ENCODE measurements at regions not wholly inside any gene's neighbourhood (a gene's known extent, or its start where the extent isn't known, plus 50 kb on each side); places are given as distances from the start of the nearest gene placed in this dataset.

GRCh38 chr12:93225094-93225493 is 152.6 kb upstream of the NUDT4 start:
- no peak overlapping the region for H2BK20ac ChIP-seq (ENCODE audit: low read depth, low read length)

More at GRCh38 chr12:93225094-93225493, 152.6 kb upstream of the NUDT4 start:
- H2BK5ac ChIP-seq (ENCODE audit: low read depth, low read length, poor library complexity, severe bottlenecking): no peak overlapping the region
- H4K8ac ChIP-seq (ENCODE audit: low read depth in 2 of 2, low read length in 2 of 2): no peak overlapping the region
- POLR2A ChIA-PET (ENCODE audit: unreplicated experiment): interaction anchor here (0.7 kb wide), 1 partner anchor 11 kb away, joined by 3 read pairs; no protein-coding TSS in a partner anchor
- no CpG with 5 or more reads among the region's 2 CpGs for WGBS, 2 experiments (ENCODE audit: extremely low coverage in 2 of 2, insufficient read length in 1 of 2)
- no peak overlapping the region for H3K4me2 ChIP-seq (ENCODE audit: low read depth, low read length)
- intact Hi-C loops (cut with micrococcal nuclease): no loop called here
- H3K9me3 ChIP-seq (ENCODE audit: control insufficient read depth, insufficient read depth, low read length): 0 out of 2 replicates have a peak, but pooled peaks cover 3% of the 10 kb centered on the region
- H3K9ac ChIP-seq (ENCODE audit: low read depth, low read length): no peak overlapping the region
- ATAC-seq (ENCODE audit: low read depth) (no peak), DNase-seq (no peak)
- H3K36me3 ChIP-seq (ENCODE audit: control insufficient read depth, insufficient read depth, low read length): no peaks in the 10 kb centered on the region
- H3K56ac ChIP-seq (ENCODE audit: extremely low read depth, insufficient read depth, low read length): no peak overlapping the region
- H2AK5ac ChIP-seq (ENCODE audit: low read depth, low read length): no peak overlapping the region
- H3K9me1 ChIP-seq (ENCODE audit: insufficient read depth, low read length): no peaks in the 10 kb centered on the region
- H3K23ac ChIP-seq (ENCODE audit: low read depth, low read length): no peak overlapping the region
- no TSS peak for BruUV-seq (replicated peaks)
- H4K91ac ChIP-seq (ENCODE audit: insufficient read depth, low read depth, low read length): no peak overlapping the region
- dilution Hi-C loops (cut with HindIII; ENCODE audit: low sequenced_read_pairs, unreplicated experiment): no loop called here
- H3K4me1 ChIP-seq (ENCODE audit: control insufficient read depth, insufficient read depth, low read length): peaks cover 3% of the 10 kb centered on the region; the same call in 1 of the 2 replicates
- H4K20me1 ChIP-seq (ENCODE audit: insufficient read depth, low read length): no peaks in the 10 kb centered on the region
- H4K5ac ChIP-seq (ENCODE audit: low read depth, low read length): no peak overlapping the region
- H2AK9ac ChIP-seq (replicated peaks; ENCODE audit: low read depth, low read length, poor library complexity): no peak overlapping the region
- CTCF ChIA-PET: interaction anchor here (1.5 to 1.8 kb wide), 2 partner anchors 9 to 17 kb away, joined by 3 to 6 read pairs; no protein-coding TSS in a partner anchor
- no peak overlapping the region for H2AFZ ChIP-seq (replicated peaks; ENCODE audit: low read length, poor library complexity)
- no peaks in the 10 kb centered on the region for H3K27me3 ChIP-seq (ENCODE audit: control insufficient read depth, insufficient read depth, low read length)
- H3K14ac ChIP-seq (replicated peaks; ENCODE audit: low read depth, low read length): no peak overlapping the region
- H2BK15ac ChIP-seq (ENCODE audit: low read depth, low read length): no peak overlapping the region
- H3K4ac ChIP-seq (ENCODE audit: low read depth, low read length): no peak overlapping the region
- H3K79me1 ChIP-seq (ENCODE audit: low read depth in 1 of 2, low read length in 2 of 2): no peaks in the 10 kb centered on the region
- H3K4me3 ChIP-seq (ENCODE audit: insufficient read depth, low read depth, low read length): no peak overlapping the region
- TF ChIP-seq MXI1 (IDR thresholded peaks at IDR 0.05; ENCODE audit: borderline replicate concordance, low read depth, low read length) (no peak), MAFK (IDR thresholded peaks at IDR 0.05; ENCODE audit: low read depth, low read length) (no peak), FOS (IDR thresholded peaks at IDR 0.05; ENCODE audit: low read depth, low read length) (no peak), USF2 (IDR thresholded peaks at IDR 0.05; ENCODE audit: low read depth, low read length) (no peak), POLR2A (IDR thresholded peaks at IDR 0.05; ENCODE audit: low read depth, low read length) (no peak), RFX5 (IDR thresholded peaks at IDR 0.05; ENCODE audit: low read depth, low read length) (no peak), SMC3 (IDR thresholded peaks at IDR 0.05; ENCODE audit: low read depth, low read length) (no peak), NFE2L2 (IDR thresholded peaks at IDR 0.05; ENCODE audit: low read depth, low read length) (no peak)
- no peak overlapping the region for H2BK120ac ChIP-seq (ENCODE audit: low read depth, low read length)
- H3K18ac ChIP-seq (ENCODE audit: low read depth, low read length): no peak overlapping the region
- in situ Hi-C loops (cut with MboI; ENCODE audit: low sequenced_read_pairs): no loop called here
- no peak overlapping the region for H3K27ac ChIP-seq (ENCODE audit: insufficient read depth, low read length)

All from IMR-90 (cell line).